AG09309 (cell line): ENCODE measurements at regions not wholly inside any gene's neighbourhood (a gene's known extent, or its start where the extent isn't known, plus 50 kb on each side); places are given as distances from the start of the nearest gene placed in this dataset.
"Not testable (repeated sequence)": the region's sequence is repeated elsewhere in the genome, so short reads cannot be mapped to it uniquely, and the experiment has no call there.

Experiments used
- DNase-seq: peaks from one replicate; pipeline ENCODE4 v3.0.0-alpha.2; 2010; ENCODE audit warnings: low read depth
- H3K4me3 ChIP-seq: 2 replicates; pipeline ENCODE4 v1.5.1; 2011; ENCODE audit warnings: mild to moderate bottlenecking, low read depth, low read length, moderate library complexity; ENCODE audit not compliant: control insufficient read depth
- CTCF ChIP-seq: IDR thresholded peaks from 2 replicates; pipeline ENCODE4 v1.5.1; 2011; ENCODE audit warnings: mild to moderate bottlenecking, low read depth, low read length, inconsistent platforms; ENCODE audit not compliant: insufficient read depth, control insufficient read depth; ENCODE audit errors: missing control alignments

- no peak overlapping the region for H3K4me3 ChIP-seq
- DNase-seq: no peak
- no peak for TF ChIP-seq CTCF
Observed at GRCh38 chr13:22940090-22940710, 240.6 kb upstream of the SGCG start.

- DNase-seq: no peak
- no peak overlapping the region for H3K4me3 ChIP-seq
- no peak for TF ChIP-seq CTCF
Observed at GRCh38 chr13:22940736-22941135, 240.0 kb upstream of the SGCG start.

DNA sequence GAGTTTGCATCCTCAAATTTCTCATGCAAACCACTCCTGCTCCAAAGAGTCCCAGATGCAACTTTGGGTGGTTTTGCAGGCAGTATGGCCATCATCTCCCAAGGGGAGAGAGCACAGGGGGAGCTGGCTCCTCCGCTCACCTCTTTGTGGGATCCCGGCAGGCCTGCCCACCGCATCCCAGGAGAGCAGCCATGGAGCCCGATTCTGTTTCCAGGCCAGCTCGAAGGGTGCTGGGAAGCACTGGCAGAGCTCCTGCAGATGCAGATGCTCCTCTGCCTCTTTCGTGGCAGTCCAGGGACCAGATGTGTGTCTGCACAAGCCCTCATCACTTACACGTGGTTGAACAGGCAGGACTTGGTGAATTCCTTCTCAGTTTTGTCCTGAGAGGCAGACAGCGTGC is 239.3 kb upstream of the SGCG start:
- H3K4me3 ChIP-seq, DNase-seq: not testable (repeated sequence)

DNA sequence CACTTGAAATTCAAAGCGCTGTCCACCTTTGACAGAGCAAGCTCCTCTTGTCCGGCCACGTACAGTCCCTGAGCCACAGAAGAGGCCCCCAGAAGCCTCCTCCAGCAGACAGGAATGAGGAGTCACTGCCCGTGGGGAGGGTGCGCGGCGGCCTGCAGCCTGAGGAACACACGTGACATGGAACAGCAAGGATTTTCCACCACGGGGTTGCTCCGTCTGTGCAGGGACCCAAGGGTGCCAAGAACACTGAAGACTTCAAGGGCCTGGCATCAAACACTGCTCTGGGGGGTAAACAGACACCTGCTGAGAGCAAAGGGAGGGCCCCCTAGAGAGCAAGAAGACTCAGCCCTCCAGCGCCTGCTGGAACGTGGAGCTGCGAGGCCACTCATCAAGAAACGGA is 237.9 kb upstream of the SGCG start:
- not testable (repeated sequence) for DNase-seq, H3K4me3 ChIP-seq

GRCh38 chr13:22944378-22944777 is 236.4 kb upstream of the SGCG start:
- DNase-seq: no peak
- no peak overlapping the region for H3K4me3 ChIP-seq
- TF ChIP-seq CTCF: no peak

GRCh38 chr13:22945321-22946226 is 235.2 kb upstream of the SGCG start:
- DNase-seq: no peak
- no peak for TF ChIP-seq CTCF
- no peak overlapping the region for H3K4me3 ChIP-seq

DNA sequence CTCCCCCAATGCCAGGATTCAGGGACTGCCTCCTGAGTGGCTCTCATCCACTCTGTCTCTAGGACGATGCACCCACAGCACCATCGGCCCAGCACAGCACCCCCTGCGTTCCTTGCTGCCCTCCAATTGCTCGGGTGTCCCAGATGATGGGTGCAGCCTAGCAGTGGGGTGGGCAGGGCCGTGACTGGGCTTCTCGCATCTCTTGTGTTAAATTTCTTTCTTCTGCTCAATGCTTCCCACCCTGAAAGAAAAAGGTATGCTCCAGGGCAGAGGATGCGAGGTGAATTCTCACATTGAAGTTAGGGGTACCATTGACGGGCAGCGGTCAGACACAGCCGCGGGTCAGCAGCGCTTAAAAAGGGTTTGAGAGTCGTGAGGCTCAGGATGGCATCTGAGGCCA is 232.4 kb upstream of the SGCG start:
- DNase-seq: no peak
- no peak overlapping the region for H3K4me3 ChIP-seq
- TF ChIP-seq CTCF: no peak

DNA sequence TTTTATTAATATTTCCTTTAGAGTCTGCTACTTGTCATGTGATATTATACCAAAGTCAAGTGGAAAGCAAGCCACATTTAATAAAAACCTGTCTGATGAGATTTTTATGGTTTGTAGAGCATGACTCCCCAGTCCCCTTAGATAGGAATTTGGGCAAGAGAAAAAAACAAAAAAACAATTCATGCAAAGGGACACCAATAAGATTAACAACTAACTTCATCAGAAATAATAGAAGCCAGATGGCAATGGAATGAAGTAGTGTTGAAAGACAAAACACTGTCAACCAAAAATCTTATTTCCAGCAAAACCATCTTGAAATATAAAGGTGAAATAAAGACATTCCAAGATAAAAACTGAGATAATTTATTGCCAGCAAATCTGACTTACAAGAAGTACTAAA is 228.8 kb upstream of the SGCG start:
- H3K4me3 ChIP-seq, DNase-seq: not testable (repeated sequence)

- DNase-seq, H3K4me3 ChIP-seq: not testable (repeated sequence)
Observed at GRCh38 chr13:22955147-22955546, 225.6 kb upstream of the SGCG start.

DNA sequence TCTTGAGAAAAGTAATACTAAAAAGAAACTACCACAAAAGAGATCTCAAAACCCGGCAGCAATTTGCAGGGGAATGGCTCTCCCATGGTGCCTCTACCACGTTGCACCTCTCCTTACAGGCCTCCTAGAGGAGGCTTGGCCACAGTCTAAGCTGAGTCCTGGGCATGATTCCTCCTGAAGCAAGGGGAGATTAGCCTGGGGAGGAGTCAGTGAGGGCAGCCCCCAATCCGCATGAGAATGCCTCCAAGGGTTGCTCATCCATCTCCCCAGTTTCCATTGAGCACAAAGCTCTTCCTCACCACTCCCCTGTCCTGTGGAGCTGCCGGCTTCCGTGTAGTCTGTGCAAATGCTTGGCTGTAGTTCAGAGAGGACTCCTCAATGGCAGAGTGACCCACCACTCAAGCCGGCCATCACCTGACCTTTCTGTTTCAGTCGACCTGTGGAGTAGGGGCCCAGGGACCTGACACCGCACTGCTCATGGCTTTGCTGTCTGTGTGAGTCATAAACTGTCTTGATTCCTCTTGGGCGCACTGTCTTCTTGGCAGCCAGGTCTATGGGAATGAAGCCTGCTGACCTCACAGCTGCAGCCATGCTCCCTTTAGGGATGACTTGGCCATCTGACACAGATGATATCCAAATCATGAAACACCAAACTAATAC is 224.2 kb upstream of the SGCG start:
- DNase-seq, H3K4me3 ChIP-seq: not testable (repeated sequence)

GRCh38 chr13:22959859-22960258 is 220.9 kb upstream of the SGCG start:
- H3K4me3 ChIP-seq, DNase-seq: not testable (repeated sequence)
